Uterus (tissue), 3 donors: ENCODE measurements at regions not wholly inside any gene's neighbourhood (a gene's known extent, or its start where the extent isn't known, plus 50 kb on each side); places are given as distances from the start of the nearest gene placed in this dataset.

Source experiments
- DNase-seq, 2 donors: peaks; one replicate each; pipeline ENCODE4 v3.0.0-alpha.2; 2019 to 2020
- H3K27ac ChIP-seq, 2 donors: fragments of 200-600 bp; sonication (generic); 1 replicate in 1 of 2; 2 replicates in 1 of 2; pipeline ENCODE4 v1.5.1; 2016 to 2018
- H3K27me3 ChIP-seq, 2 donors: fragments of 200-600 bp; sonication (generic); one replicate each; pipeline ENCODE4 v1.5.1; 2018 to 2019; ENCODE audit warnings: control low read depth in 1 of 2
- H3K36me3 ChIP-seq, 2 donors: fragments of 200-600 bp; sonication (generic); one replicate each; pipeline ENCODE4 v1.5.1; 2019; ENCODE audit warnings: control low read depth in 1 of 2
- H3K4me1 ChIP-seq, 2 donors: fragments of 200-600 bp; sonication (generic); one replicate each; pipeline ENCODE4 v1.5.1; 2018 to 2019; ENCODE audit warnings: control low read depth in 1 of 2
- H3K4me3 ChIP-seq, 2 donors: fragments of 200-600 bp; sonication (generic); 1 replicate in 1 of 2; 2 replicates in 1 of 2; pipeline ENCODE4 v1.5.1; 2018 to 2019; ENCODE audit warnings: mild to moderate bottlenecking in 1 of 2
- H3K9me3 ChIP-seq, 2 donors: fragments of 200-600 bp; sonication (generic); one replicate each; pipeline ENCODE4 v1.5.1; 2019; ENCODE audit warnings: control low read depth in 1 of 2
- CTCF ChIP-seq, 4 experiments: fragments of 200-600 bp in 2 of 4; fragments of 450-650 bp in 2 of 4; sonication (generic) in 2 of 4; IDR thresholded peaks; one replicate each; pipeline ENCODE4 v1.5.1; 2016 to 2019; ENCODE audit warnings: antibody characterized with exemption in 4 of 4, mild to moderate bottlenecking in 2 of 4, moderate library complexity in 1 of 4
- POLR2A ChIP-seq, 2 donors: fragments of 450-650 bp; IDR thresholded peaks; one replicate each; pipeline ENCODE4 v1.6.1; 2016; ENCODE audit warnings: antibody characterized with exemption in 2 of 2, mild to moderate bottlenecking in 1 of 2, moderate library complexity in 1 of 2
- intact Hi-C: fragments of 100-400 bp; cut with DNase I; formaldehyde crosslinking; loops from one replicate; pipeline ENCODE4 v1.15.1; 2023; ENCODE audit warnings: low total_unique reads
- donor health status: DM: yes; HTN: yes; CAD: no.

- no peak for DNase-seq
- intact Hi-C loops: no loop called here
- no peaks in the 10 kb centered on the region for H3K27me3 ChIP-seq
- no peak for TF ChIP-seq POLR2A (IDR thresholded peaks at IDR 0.05)
- TF ChIP-seq CTCF (IDR thresholded peaks at IDR 0.05): no peak
- no peaks in the 10 kb centered on the region for H3K9me3 ChIP-seq
- H3K4me1 ChIP-seq: no peaks in the 10 kb centered on the region
- no peak overlapping the region for H3K27ac ChIP-seq
- no peak overlapping the region for H3K4me3 ChIP-seq
- H3K36me3 ChIP-seq: no peaks in the 10 kb centered on the region
Observed at GRCh38 chr3:164209363-164209762, 868.9 kb downstream of the SI start.

GRCh38 chr3:164208821-164209220 lies 869.5 kb downstream of the SI start:
- Histone ChIP-seq H3K27me3 (no peaks in the 10 kb centered on the region), H3K4me3 (no peak overlapping the region), H3K36me3 (no peaks in the 10 kb centered on the region), H3K9me3 (no peaks in the 10 kb centered on the region), H3K4me1 (no peaks in the 10 kb centered on the region), H3K27ac (no peak overlapping the region)
- intact Hi-C loops: no loop called here
- DNase-seq: no peak
- TF ChIP-seq CTCF (IDR thresholded peaks at IDR 0.05) (no peak), POLR2A (IDR thresholded peaks at IDR 0.05) (no peak)

- Histone ChIP-seq H3K27me3 (no peaks in the 10 kb centered on the region), H3K4me3 (no peak overlapping the region), H3K27ac (no peak overlapping the region), H3K4me1 (no peaks in the 10 kb centered on the region), H3K9me3 (no peaks in the 10 kb centered on the region), H3K36me3 (no peaks in the 10 kb centered on the region)
- no peak for DNase-seq
- no peak for TF ChIP-seq POLR2A (IDR thresholded peaks at IDR 0.05)
- no peak for TF ChIP-seq CTCF (IDR thresholded peaks at IDR 0.05)
- intact Hi-C loops: no loop called here
Observed at GRCh38 chr3:164208048-164208447, 870.2 kb downstream of the SI start.

GRCh38 chr3:164200053-164200823 lies 878.1 kb downstream of the SI start:
- no peaks in the 10 kb centered on the region for H3K4me1 ChIP-seq
- no peaks in the 10 kb centered on the region for H3K9me3 ChIP-seq
- no peak overlapping the region for H3K4me3 ChIP-seq
- no peak overlapping the region for H3K27ac ChIP-seq
- no peaks in the 10 kb centered on the region for H3K36me3 ChIP-seq
- DNase-seq: no peak
- intact Hi-C loops: no loop called here
- TF ChIP-seq POLR2A (IDR thresholded peaks at IDR 0.05) (no peak), CTCF (IDR thresholded peaks at IDR 0.05) (no peak)
- H3K27me3 ChIP-seq: no peaks in the 10 kb centered on the region

GRCh38 chr3:164196477-164196876 lies 881.8 kb downstream of the SI start:
- no peaks in the 10 kb centered on the region for H3K27me3 ChIP-seq
- no peaks in the 10 kb centered on the region for H3K4me1 ChIP-seq
- no peak for DNase-seq
- H3K36me3 ChIP-seq: no peaks in the 10 kb centered on the region
- intact Hi-C loops: no loop called here
- no peak overlapping the region for H3K27ac ChIP-seq
- no peak overlapping the region for H3K4me3 ChIP-seq
- TF ChIP-seq CTCF (IDR thresholded peaks at IDR 0.05): no peak
- TF ChIP-seq POLR2A (IDR thresholded peaks at IDR 0.05): no peak
- H3K9me3 ChIP-seq: no peaks in the 10 kb centered on the region
